Peyer's patch (tissue), 4 donors: ENCODE measurements at regions not wholly inside any gene's neighbourhood (a gene's known extent, or its start where the extent isn't known, plus 50 kb on each side); places are given as distances from the start of the nearest gene placed in this dataset.

Experiments
- DNase-seq, 3 donors: peaks; one replicate each; pipeline ENCODE4 v3.0.0-alpha.2; 2017 to 2019
- H3K27ac ChIP-seq, 4 donors: fragments of 200-600 bp; sonication (generic); one replicate each; pipeline ENCODE4 v1.5.1; 2016 to 2019
- H3K27me3 ChIP-seq, 2 donors: fragments of 200-600 bp; sonication (generic); one replicate each; pipeline ENCODE4 v1.5.1; 2019
- H3K36me3 ChIP-seq, 3 donors: fragments of 200-600 bp; sonication (generic); one replicate each; pipeline ENCODE4 v1.5.1; 2016 to 2019
- H3K4me1 ChIP-seq, 4 donors: fragments of 200-600 bp; sonication (generic); one replicate each; pipeline ENCODE4 v1.5.1; 2016 to 2019
- H3K4me3 ChIP-seq, 4 donors: fragments of 200-600 bp; sonication (generic); 1 replicate in 3 of 4; 2 replicates in 1 of 4; pipeline ENCODE4 v1.5.1; 2016 to 2019; ENCODE audit warnings: mild to moderate bottlenecking in 1 of 4
- H3K9me3 ChIP-seq, 4 donors: fragments of 200-600 bp; sonication (generic); one replicate each; pipeline ENCODE4 v1.5.1; 2016 to 2019; ENCODE audit warnings: mild to moderate bottlenecking in 1 of 4
- CTCF ChIP-seq, 6 experiments: fragments of 450-650 bp in 4 of 6; fragments of 200-600 bp in 2 of 6; sonication (generic) in 1 of 6; IDR thresholded peaks; one replicate each; pipeline ENCODE4 v1.5.1; 2017 to 2019; ENCODE audit warnings: antibody characterized with exemption in 6 of 6, mild to moderate bottlenecking in 3 of 6, moderate library complexity in 1 of 6
- POLR2A ChIP-seq, 2 donors: fragments of 450-650 bp; IDR thresholded peaks; one replicate each; pipeline ENCODE4 v1.5.1; 2017; ENCODE audit warnings: antibody characterized with exemption in 2 of 2, mild to moderate bottlenecking in 2 of 2, moderate library complexity in 2 of 2

GRCh38 chr10:78559661-78560340 lies 509.0 kb upstream of the ZMIZ1 start:
- no peaks in the 10 kb centered on the region for H3K27me3 ChIP-seq
- TF ChIP-seq POLR2A (IDR thresholded peaks at IDR 0.05) (no peak), CTCF (IDR thresholded peaks at IDR 0.05) (no peak)
- no peaks in the 10 kb centered on the region for H3K36me3 ChIP-seq
- DNase-seq, result no peak
- H3K4me1 ChIP-seq, result no peaks in the 10 kb centered on the region
- no peak overlapping the region for H3K27ac ChIP-seq
- H3K9me3 ChIP-seq, result no peaks in the 10 kb centered on the region
- H3K4me3 ChIP-seq, result no peak overlapping the region

GRCh38 chr10:78560341-78560688 lies 508.5 kb upstream of the ZMIZ1 start:
- TF ChIP-seq CTCF (IDR thresholded peaks at IDR 0.05) (no peak), POLR2A (IDR thresholded peaks at IDR 0.05) (no peak)
- Histone ChIP-seq H3K9me3 (no peaks in the 10 kb centered on the region), H3K4me1 (no peaks in the 10 kb centered on the region), H3K36me3 (no peaks in the 10 kb centered on the region), H3K4me3 (no peak overlapping the region), H3K27ac (no peak overlapping the region), H3K27me3 (no peaks in the 10 kb centered on the region)
- no peak for DNase-seq

- no peaks in the 10 kb centered on the region for H3K27me3 ChIP-seq
- H3K9me3 ChIP-seq, result no peaks in the 10 kb centered on the region
- H3K36me3 ChIP-seq, result no peaks in the 10 kb centered on the region
- peaks cover 0 to 7% (median 0%) of the 10 kb centered on the region in 4 donors for H3K4me1 ChIP-seq
- no peak for DNase-seq
- H3K4me3 ChIP-seq, result no peak overlapping the region
- TF ChIP-seq POLR2A (IDR thresholded peaks at IDR 0.05) (no peak), CTCF (IDR thresholded peaks at IDR 0.05) (no peak)
- no peak overlapping the region for H3K27ac ChIP-seq
Observed at GRCh38 chr10:78563314-78563713, 505.5 kb upstream of the ZMIZ1 start.

- no peaks in the 10 kb centered on the region for H3K36me3 ChIP-seq
- H3K27me3 ChIP-seq, result no peaks in the 10 kb centered on the region
- H3K4me1 ChIP-seq, result peaks cover 0 to 7% (median 0%) of the 10 kb centered on the region in 4 donors
- H3K27ac ChIP-seq, result no peak overlapping the region
- H3K4me3 ChIP-seq, result no peak overlapping the region
- no peak for TF ChIP-seq CTCF (IDR thresholded peaks at IDR 0.05)
- TF ChIP-seq POLR2A (IDR thresholded peaks at IDR 0.05), result no peak
- DNase-seq, result no peak
- H3K9me3 ChIP-seq, result no peaks in the 10 kb centered on the region
Observed at GRCh38 chr10:78565841-78566240, 502.9 kb upstream of the ZMIZ1 start.

- Histone ChIP-seq H3K36me3 (no peaks in the 10 kb centered on the region), H3K27me3 (no peaks in the 10 kb centered on the region), H3K27ac (no peak overlapping the region), H3K4me1 (peaks cover 0 to 7% (median 0%) of the 10 kb centered on the region in 4 donors), H3K9me3 (no peaks in the 10 kb centered on the region), H3K4me3 (no peak overlapping the region)
- TF ChIP-seq POLR2A (IDR thresholded peaks at IDR 0.05) (no peak), CTCF (IDR thresholded peaks at IDR 0.05) (no peak)
- no peak for DNase-seq
Observed at GRCh38 chr10:78566284-78567111, 502.3 kb upstream of the ZMIZ1 start.
